K562 (cell line): ENCODE measurements at regions not wholly inside any gene's neighbourhood (a gene's known extent, or its start where the extent isn't known, plus 50 kb on each side); places are given as distances from the start of the nearest gene placed in this dataset.

Experiments
- ATAC-seq: fragments of 200-7000 bp; cut with Tn5 transposase; 3 replicates; pipeline ENCODE4 v1.9.1; 2020; ENCODE audit warnings: moderate library complexity
- BruUV-seq: library from RNA; stranded (reverse); fragments of 400-500 nt; replicated peaks from 2 replicates; lab custom pipeline; 2021; lab: Mats Ljungman, UMichigan
- CTCF ChIA-PET: fragments of 300-600 bp; formaldehyde crosslinking; extraction: SDS; loops from one replicate; lab custom pipeline; 2021; ENCODE audit warnings: low intra/inter-chr PET ratio; lab: Yijun Ruan, JAX
- POLR2A ChIA-PET: fragments of 300-600, 350-650 bp; sonication (Branson Sonifier 250); formaldehyde crosslinking; extraction: SDS; loops from one replicate; lab custom pipeline; 2021; ENCODE audit warnings: antibody characterized with exemption, inconsistent platforms; lab: Yijun Ruan, JAX
- DNase-seq, 4 experiments: peaks; one replicate each; pipeline versions ENCODE4 v3.0.0 to v3.0.0-alpha.2; 2011 to 2018; ENCODE audit warnings: low spot score in 3 of 4, mixed read lengths in 3 of 4; ENCODE audit errors: extremely low read depth in 1 of 4
- FAIRE-seq: peaks from 2 replicates; lab custom pipeline; 2011; peaks lifted over from hg19 to GRCh38; lab: Jason Lieb, UNC
- H2AFZ ChIP-seq: 2 replicates; pipeline ENCODE4 v1.6.0; 2011; ENCODE audit warnings: low read depth, low read length, control low read depth, inconsistent platforms
- H3K27ac ChIP-seq: fragments of 200-600 bp; 3 replicates; pipeline ENCODE4 v1.8.0; 2011; ENCODE audit warnings: low read depth, mild to moderate bottlenecking, control low read depth, inconsistent platforms, low read length, moderate library complexity, mixed read lengths; ENCODE audit errors: extremely low read depth
- H3K27me3 ChIP-seq, 2 experiments: fragments of 300-600 bp in 1 of 2; 2 replicates in 1 of 2; 3 replicates in 1 of 2; pipeline versions ENCODE4 v1.6.0 to v1.8.0; 2011; ENCODE audit warnings: inconsistent platforms in 2 of 2, low read length in 2 of 2, mild to moderate bottlenecking in 1 of 2, mixed read lengths in 1 of 2, moderate library complexity in 1 of 2; ENCODE audit not compliant: control insufficient read depth in 2 of 2, insufficient read depth in 2 of 2
- H3K36me3 ChIP-seq: fragments of 300-600 bp; 3 replicates; pipeline ENCODE4 v1.8.0; 2011; ENCODE audit warnings: mild to moderate bottlenecking, low read length, inconsistent platforms; ENCODE audit not compliant: control insufficient read depth, insufficient read depth
- H3K4me1 ChIP-seq, 2 experiments: fragments of 200-600 bp in 1 of 2; replicated peaks in 1 of 2; 2 replicates in 1 of 2; 3 replicates in 1 of 2; pipeline versions ENCODE4 v1.5.1 to v1.8.0; 2011; ENCODE audit warnings: inconsistent platforms in 2 of 2, low read length in 2 of 2, mild to moderate bottlenecking in 1 of 2, mixed read lengths in 1 of 2, moderate library complexity in 1 of 2; ENCODE audit not compliant: control insufficient read depth in 2 of 2, insufficient read depth in 2 of 2
- H3K4me2 ChIP-seq: 2 replicates; pipeline ENCODE4 v1.6.1; 2011; ENCODE audit warnings: low read length, control low read depth, inconsistent platforms, mixed read lengths; ENCODE audit not compliant: insufficient read depth
- H3K4me3 ChIP-seq: fragments of 200-600 bp; sonication (generic), shearing (Covaris generic); 2 replicates; pipeline ENCODE4 v1.5.1; 2016; ENCODE audit warnings: control low read depth, inconsistent platforms
- H3K79me2 ChIP-seq: fragments of 200-600 bp; 3 replicates; pipeline ENCODE4 v1.8.0; 2011; ENCODE audit warnings: low read length, inconsistent platforms; ENCODE audit not compliant: control insufficient read depth, insufficient read depth
- H3K9ac ChIP-seq, 2 experiments: 2 replicates each; pipeline versions ENCODE4 v1.6.0 to v1.6.1; 2011; ENCODE audit warnings: low read depth in 2 of 2, low read length in 2 of 2, control low read depth in 1 of 2, inconsistent platforms in 1 of 2, mild to moderate bottlenecking in 1 of 2, mixed read lengths in 1 of 2; ENCODE audit not compliant: insufficient read depth in 1 of 2
- H3K9me1 ChIP-seq: one replicate; pipeline ENCODE4 v1.6.0; 2011; ENCODE audit warnings: inconsistent platforms, mild to moderate bottlenecking, low read length, moderate library complexity; ENCODE audit not compliant: control insufficient read depth, insufficient read depth
- H3K9me3 ChIP-seq: replicated peaks from 2 replicates; pipeline ENCODE4 v1.5.1; 2011; ENCODE audit warnings: low read depth, low read length, inconsistent platforms; ENCODE audit not compliant: control insufficient read depth, insufficient read depth
- H4K20me1 ChIP-seq: replicated peaks from 2 replicates; pipeline ENCODE4 v1.6.1; 2011; ENCODE audit warnings: low read length, inconsistent platforms, mixed read lengths; ENCODE audit not compliant: control insufficient read depth, insufficient read depth
- ARID1B ChIP-seq: fragments of 450-650 bp; IDR thresholded peaks from 2 replicates; pipeline ENCODE4 v1.6.1; 2016; ENCODE audit warnings: antibody characterized with exemption, mild to moderate bottlenecking, inconsistent platforms
- BCOR ChIP-seq: fragments of 450-650 bp; IDR thresholded peaks from 2 replicates; pipeline ENCODE4 v1.6.1; 2016
- CCAR2 ChIP-seq: fragments of 200-400 bp; formaldehyde crosslinking; IDR thresholded peaks from 2 replicates; pipeline ENCODE4 v1.6.1; 2017; ENCODE audit warnings: mild to moderate bottlenecking, low read depth, low read length
- HMG20A ChIP-seq: fragments of 450-650 bp; formaldehyde crosslinking; conservative IDR thresholded peaks from 2 replicates; pipeline ENCODE4 v1.4.0; 2020; ENCODE audit warnings: mild to moderate bottlenecking, mixed read lengths
- NCOR1 ChIP-seq: fragments of 450-650 bp; IDR thresholded peaks from 2 replicates; pipeline ENCODE4 v1.6.1; 2016; ENCODE audit warnings: mild to moderate bottlenecking, moderate library complexity
- SIN3A ChIP-seq, 2 experiments: fragments of 150-350 bp in 1 of 2; IDR thresholded peaks; 2 replicates each; pipeline ENCODE4 v1.6.1; 2011 to 2016; ENCODE audit warnings: borderline replicate concordance in 2 of 2, low read depth in 2 of 2, low read length in 2 of 2, mild to moderate bottlenecking in 2 of 2, moderate library complexity in 2 of 2; ENCODE audit not compliant: control insufficient read depth in 1 of 2
- SMARCA4 ChIP-seq: fragments of 450-650 bp; IDR thresholded peaks from 2 replicates; pipeline ENCODE4 v1.6.1; 2016
- SMARCC2 ChIP-seq: fragments of 450-650 bp; IDR thresholded peaks from 2 replicates; pipeline ENCODE4 v1.6.1; 2017; ENCODE audit warnings: antibody characterized with exemption, moderate library complexity, mild to moderate bottlenecking, low read depth
- YBX1 ChIP-seq: fragments of 450-650 bp; IDR thresholded peaks from 2 replicates; pipeline ENCODE4 v1.7.1; 2016; ENCODE audit warnings: mild to moderate bottlenecking
- ZBTB33 ChIP-seq: sonication (generic); formaldehyde crosslinking; IDR thresholded peaks from 2 replicates; pipeline ENCODE4 v1.8.1; 2023; ENCODE audit warnings: mild to moderate bottlenecking, missing genetic modification reagents
- ZNF274 ChIP-seq: IDR thresholded peaks from 2 replicates; pipeline ENCODE4 v1.6.1; 2011; ENCODE audit warnings: low read depth, mild to moderate bottlenecking, low read length, moderate library complexity, borderline replicate concordance
- ZNF395 ChIP-seq: fragments of 200-800 bp; sonication (Bioruptor generic); IDR thresholded peaks from 2 replicates; pipeline ENCODE4 v1.6.1; 2017; ENCODE audit warnings: missing genetic modification characterization, missing compliant biosample characterization
- ZNF398 ChIP-seq: fragments of 250-450 bp; sonication (Bioruptor Pico); IDR thresholded peaks from 2 replicates; pipeline ENCODE4 v1.8.0; 2021; ENCODE audit warnings: moderate library complexity, mild to moderate bottlenecking, inconsistent platforms
- ZNF644 ChIP-seq: fragments of 200-800 bp; sonication (Bioruptor generic); IDR thresholded peaks from 2 replicates; pipeline ENCODE4 v1.6.1; 2016; ENCODE audit warnings: low read depth, missing genetic modification characterization, missing compliant biosample characterization
- WGBS: fragments of 100-300 bp; shearing (Covaris generic); methylation state at CpG from one replicate; pipeline ENCODE4 v1.1.6; 2016; ENCODE audit warnings: low coverage, mixed read lengths; ENCODE audit not compliant: insufficient coverage; ENCODE audit errors: missing lambda C conversion rate; 5-methylcytosine and 5-hydroxymethylcytosine counted together
- in situ Hi-C: fragments of 300-500 bp; cut with MboI; formaldehyde crosslinking; loops from 4 replicates; pipeline ENCODE4 v1.15.0; 2018; ENCODE audit warnings: inconsistent platforms, mixed read lengths
- intact Hi-C: fragments of 100-400 bp; cut with micrococcal nuclease; formaldehyde crosslinking; loops from 2 replicates; pipeline ENCODE4 v1.14.2; 2022

- H3K4me1 ChIP-seq, result no peaks in the 10 kb centered on the region
- H3K9ac ChIP-seq, result no peak overlapping the region
- DNase-seq, result no peak
- no peak for FAIRE-seq
- 0% methylated on average over 3 of the region's 3 CpGs for WGBS
- no peaks in the 10 kb centered on the region for H3K9me3 ChIP-seq
- H3K9me1 ChIP-seq, result no peaks in the 10 kb centered on the region
- H3K36me3 ChIP-seq, result no peaks in the 10 kb centered on the region
- H3K4me3 ChIP-seq, result no peak overlapping the region
- no peak overlapping the region for H3K27ac ChIP-seq
- H4K20me1 ChIP-seq, result no peaks in the 10 kb centered on the region
- no peak overlapping the region for H3K4me2 ChIP-seq
- no peak overlapping the region for H2AFZ ChIP-seq
- BruUV-seq, result no TSS peak
- CTCF ChIA-PET, result no interaction called here
- intact Hi-C loops, result no loop called here
- in situ Hi-C loops, result no loop called here
- no peaks in the 10 kb centered on the region for H3K27me3 ChIP-seq
- TF ChIP-seq ARID1B (no peak), CCAR2 (no peak), SMARCC2 (no peak), HMG20A (CRISPR knock-in tag) (no peak), BCOR (no peak), SIN3A (IDR thresholded peaks at IDR 0.05; ENCODE audit: borderline replicate concordance in 2 of 2, control insufficient read depth in 1 of 2, low read depth in 2 of 2, low read length in 2 of 2) (no peak), NCOR1 (no peak), ZNF398 (CRISPR knock-in tag) (no peak), ZNF644 (tag) (no peak), YBX1 (no peak), SMARCA4 (no peak), ZNF274 (no peak), ZNF395 (CRISPR knock-in tag) (no peak), ZBTB33 (no peak)
- no peaks in the 10 kb centered on the region for H3K79me2 ChIP-seq
- ATAC-seq, result no peak
- POLR2A ChIA-PET, result no interaction called here
Observed at GRCh38 chr10:105359708-105360107, 718.6 kb downstream of the SORCS3 start.
